Upper lobe of right lung (tissue), 1 donor: ENCODE measurements at regions not wholly inside any gene's neighbourhood (a gene's known extent, or its start where the extent isn't known, plus 50 kb on each side); places are given as distances from the start of the nearest gene placed in this dataset.
A peak's percentile ranks its signal among the peaks of the same experiment; 100 is the strongest.

Source experiments
- ATAC-seq: fragments of 200-7000 bp; cut with Tn5 transposase; one replicate; pipeline ENCODE4 v1.9.1; 2020; ENCODE audit warnings: mild to moderate bottlenecking, moderate library complexity
- DNase-seq: peaks from one replicate; pipeline ENCODE4 v3.0.0-alpha.2; 2020
- H3K27ac ChIP-seq: fragments of 200-600 bp; one replicate; pipeline ENCODE4 v1.8.0; 2022
- H3K27me3 ChIP-seq: fragments of 200-600 bp; one replicate; pipeline ENCODE4 v1.8.0; 2022; ENCODE audit warnings: mild to moderate bottlenecking
- H3K36me3 ChIP-seq: fragments of 200-600 bp; one replicate; pipeline ENCODE4 v1.8.0; 2022
- H3K4me1 ChIP-seq: fragments of 200-600 bp; one replicate; pipeline ENCODE4 v1.8.0; 2022
- H3K4me3 ChIP-seq: fragments of 200-600 bp; one replicate; pipeline ENCODE4 v1.8.0; 2022; ENCODE audit warnings: mild to moderate bottlenecking
- H3K9me3 ChIP-seq: fragments of 200-600 bp; one replicate; pipeline ENCODE4 v1.8.0; 2022
- CTCF ChIP-seq: fragments of 200-600 bp; IDR thresholded peaks from one replicate; pipeline ENCODE4 v1.8.0; 2022; ENCODE audit warnings: antibody characterized with exemption
- intact Hi-C: fragments of 100-400 bp; cut with DNase I; formaldehyde crosslinking; loops from one replicate; pipeline ENCODE4 v1.11.0; 2022
- donor health status: DM: no; HTN: yes; CAD: no; lungs with severe emphysema.

- Histone ChIP-seq H3K36me3 (no peaks in the 10 kb centered on the region), H3K4me1 (no peaks in the 10 kb centered on the region), H3K27me3 (no peaks in the 10 kb centered on the region), H3K9me3 (no peaks in the 10 kb centered on the region), H3K27ac (no peak overlapping the region), H3K4me3 (no peak overlapping the region)
- ATAC-seq (no peak), DNase-seq (no peak)
- TF ChIP-seq CTCF, result no peak
- intact Hi-C loops, result no loop called here
These were observed 61.5 kb upstream of the LSM6 start for GRCh38 chr4:146114066-146114465.

- H3K4me3 ChIP-seq, result no peak overlapping the region
- no peak overlapping the region for H3K27ac ChIP-seq
- no peaks in the 10 kb centered on the region for H3K9me3 ChIP-seq
- H3K36me3 ChIP-seq, result no peaks in the 10 kb centered on the region
- peak; percentile 50 for ATAC-seq
- no peaks in the 10 kb centered on the region for H3K27me3 ChIP-seq
- no peak for DNase-seq
- no peak for TF ChIP-seq CTCF
- no peaks in the 10 kb centered on the region for H3K4me1 ChIP-seq
- intact Hi-C loops, result no loop called here
These were observed 62.3 kb upstream of the LSM6 start for GRCh38 chr4:146113171-146113570.

GRCh38 chr4:146112389-146112788 lies 63.1 kb upstream of the LSM6 start:
- H3K4me1 ChIP-seq, result no peaks in the 10 kb centered on the region
- DNase-seq (no peak), ATAC-seq (no peak)
- no peak overlapping the region for H3K27ac ChIP-seq
- no peak overlapping the region for H3K4me3 ChIP-seq
- TF ChIP-seq CTCF, result no peak
- H3K36me3 ChIP-seq, result no peaks in the 10 kb centered on the region
- no peaks in the 10 kb centered on the region for H3K27me3 ChIP-seq
- H3K9me3 ChIP-seq, result no peaks in the 10 kb centered on the region
- intact Hi-C loops, result no loop called here

- no peak for DNase-seq
- Histone ChIP-seq H3K27me3 (no peaks in the 10 kb centered on the region), H3K9me3 (no peaks in the 10 kb centered on the region), H3K36me3 (no peaks in the 10 kb centered on the region), H3K4me1 (no peaks in the 10 kb centered on the region), H3K4me3 (no peak overlapping the region), H3K27ac (no peak overlapping the region)
- peak; percentile 43 for ATAC-seq
- intact Hi-C loops, result no loop called here
- TF ChIP-seq CTCF, result no peak
These were observed 64.5 kb upstream of the LSM6 start for GRCh38 chr4:146110871-146111485.

GRCh38 chr4:146108756-146109155 lies 66.8 kb upstream of the LSM6 start:
- intact Hi-C loops, result no loop called here
- peak; percentile 11 for ATAC-seq
- no peak for DNase-seq
- H3K4me3 ChIP-seq, result no peak overlapping the region
- H3K27ac ChIP-seq, result no peak overlapping the region
- H3K27me3 ChIP-seq, result no peaks in the 10 kb centered on the region
- H3K4me1 ChIP-seq, result no peaks in the 10 kb centered on the region
- no peaks in the 10 kb centered on the region for H3K36me3 ChIP-seq
- H3K9me3 ChIP-seq, result no peaks in the 10 kb centered on the region
- TF ChIP-seq CTCF, result no peak

GRCh38 chr4:146107587-146108240 lies 67.8 kb upstream of the LSM6 start:
- Histone ChIP-seq H3K27me3 (no peaks in the 10 kb centered on the region), H3K27ac (no peak overlapping the region), H3K9me3 (no peaks in the 10 kb centered on the region), H3K4me1 (no peaks in the 10 kb centered on the region), H3K4me3 (no peak overlapping the region), H3K36me3 (no peaks in the 10 kb centered on the region)
- intact Hi-C loops, result no loop called here
- ATAC-seq, result no peak
- no peak for DNase-seq
- no peak for TF ChIP-seq CTCF
